ENCODE measurements at regions not wholly inside any gene's neighbourhood (a gene's known extent, or its start where the extent isn't known, plus 50 kb on each side); places are given as distances from the start of the nearest gene placed in this dataset.

- Histone ChIP-seq H3K4me3 (ENCODE audit: low read depth, low read length) (no peak overlapping the region), H3K36me3 (ENCODE audit: control insufficient read depth, insufficient read depth, low read length) (no peaks in the 10 kb centered on the region), H3K27me3 (ENCODE audit: control insufficient read depth, insufficient read depth, low read length) (no peaks in the 10 kb centered on the region)
- no peak for DNase-seq (ENCODE audit: low read depth)
- TF ChIP-seq CTCF (IDR thresholded peaks at IDR 0.05; ENCODE audit: insufficient read depth, low read length, poor library complexity, severe bottlenecking): no peak
Observed at GRCh38 chr2:176687944-176688343, 418.7 kb downstream of the MTX2 start.

- no peak for TF ChIP-seq CTCF (IDR thresholded peaks at IDR 0.05; ENCODE audit: insufficient read depth, low read length, poor library complexity, severe bottlenecking)
- H3K27me3 ChIP-seq (ENCODE audit: control insufficient read depth, insufficient read depth, low read length): no peaks in the 10 kb centered on the region
- DNase-seq (ENCODE audit: low read depth): no peak
Observed at GRCh38 chr2:176689711-176690110, 420.5 kb downstream of the MTX2 start.

GRCh38 chr2:176691471-176691870 lies 422.2 kb downstream of the MTX2 start:
- TF ChIP-seq CTCF (IDR thresholded peaks at IDR 0.05; ENCODE audit: insufficient read depth, low read length, poor library complexity, severe bottlenecking): no peak
- no peak overlapping the region for H3K4me3 ChIP-seq (ENCODE audit: low read depth, low read length)
- H3K36me3 ChIP-seq (ENCODE audit: control insufficient read depth, insufficient read depth, low read length): no peaks in the 10 kb centered on the region
- no peak for DNase-seq (ENCODE audit: low read depth)
- no peaks in the 10 kb centered on the region for H3K27me3 ChIP-seq (ENCODE audit: control insufficient read depth, insufficient read depth, low read length)

More at GRCh38 chr2:176689711-176690110, 420.5 kb downstream of the MTX2 start:
- H3K4me3 ChIP-seq (ENCODE audit: low read depth, low read length): no peak overlapping the region
- no peaks in the 10 kb centered on the region for H3K36me3 ChIP-seq (ENCODE audit: control insufficient read depth, insufficient read depth, low read length)

GRCh38 chr2:176692533-176692932 lies 423.3 kb downstream of the MTX2 start:
- no peak overlapping the region for H3K4me3 ChIP-seq (ENCODE audit: low read depth, low read length)
- no peak for TF ChIP-seq CTCF (IDR thresholded peaks at IDR 0.05; ENCODE audit: insufficient read depth, low read length, poor library complexity, severe bottlenecking)
- DNase-seq (ENCODE audit: low read depth): no peak
- no peaks in the 10 kb centered on the region for H3K36me3 ChIP-seq (ENCODE audit: control insufficient read depth, insufficient read depth, low read length)
- H3K27me3 ChIP-seq (ENCODE audit: control insufficient read depth, insufficient read depth, low read length): no peaks in the 10 kb centered on the region

GRCh38 chr2:176699098-176699497 lies 429.9 kb downstream of the MTX2 start:
- no peak for DNase-seq (ENCODE audit: low read depth)
- Histone ChIP-seq H3K36me3 (ENCODE audit: control insufficient read depth, insufficient read depth, low read length) (no peaks in the 10 kb centered on the region), H3K27me3 (ENCODE audit: control insufficient read depth, insufficient read depth, low read length) (no peaks in the 10 kb centered on the region), H3K4me3 (ENCODE audit: low read depth, low read length) (no peak overlapping the region)
- TF ChIP-seq CTCF (IDR thresholded peaks at IDR 0.05; ENCODE audit: insufficient read depth, low read length, poor library complexity, severe bottlenecking): no peak

GRCh38 chr2:176699644-176700043 lies 430.4 kb downstream of the MTX2 start:
- no peaks in the 10 kb centered on the region for H3K36me3 ChIP-seq (ENCODE audit: control insufficient read depth, insufficient read depth, low read length)
- TF ChIP-seq CTCF (IDR thresholded peaks at IDR 0.05; ENCODE audit: insufficient read depth, low read length, poor library complexity, severe bottlenecking): no peak

More at GRCh38 chr2:176699644-176700043, 430.4 kb downstream of the MTX2 start:
- no peaks in the 10 kb centered on the region for H3K27me3 ChIP-seq (ENCODE audit: control insufficient read depth, insufficient read depth, low read length)
- no peak for DNase-seq (ENCODE audit: low read depth)
- no peak overlapping the region for H3K4me3 ChIP-seq (ENCODE audit: low read depth, low read length)
